Urothelium cell line (cell line): ENCODE measurements at regions not wholly inside any gene's neighbourhood (a gene's known extent, or its start where the extent isn't known, plus 50 kb on each side); places are given as distances from the start of the nearest gene placed in this dataset.
A peak's percentile ranks its signal among the peaks of the same experiment; 100 is the strongest.

Experiments
- DNase-seq: peaks from one replicate; pipeline ENCODE4 v3.0.0; 2011; ENCODE audit warnings: low spot score, mixed read lengths
- FAIRE-seq: peaks from 2 replicates; lab custom pipeline; 2011; peaks lifted over from hg19 to GRCh38; lab: Jason Lieb, UNC

GRCh38 chr7:35463751-35464150 lies 209.9 kb upstream of the TBX20 start:
- FAIRE-seq, result peak; percentile 71

DNA sequence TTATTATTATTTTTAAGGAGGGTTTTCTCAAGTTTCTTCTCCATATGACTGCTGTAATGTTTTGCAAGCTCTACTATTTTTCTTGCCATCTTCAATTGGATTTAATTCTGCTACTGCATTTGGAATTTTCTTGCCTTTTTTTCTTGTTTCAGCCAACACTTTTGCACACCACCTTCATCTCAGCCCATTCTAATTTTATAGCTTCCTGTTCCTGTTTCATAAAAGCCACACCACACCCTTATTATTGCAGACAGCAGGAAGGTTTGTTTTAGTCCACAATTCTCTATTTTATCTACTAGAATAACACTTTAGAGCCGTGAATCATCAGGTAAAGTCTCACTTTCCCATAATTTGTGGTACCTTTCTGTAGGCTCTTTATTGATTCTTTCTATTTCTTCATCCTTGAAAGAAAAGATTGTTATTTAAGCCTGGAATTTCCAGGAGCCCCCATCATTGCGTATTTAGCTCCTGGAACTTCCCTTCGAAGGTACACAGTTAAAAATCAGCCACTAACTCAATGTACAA lies 209.3 kb upstream of the TBX20 start:
- DNase-seq (no peak), FAIRE-seq (no peak)

More at GRCh38 chr7:35463751-35464150, 209.9 kb upstream of the TBX20 start:
- no peak for DNase-seq

- no peak for DNase-seq
Measured at GRCh38 chr7:35454575-35455385, 200.9 kb upstream of the TBX20 start.

DNA sequence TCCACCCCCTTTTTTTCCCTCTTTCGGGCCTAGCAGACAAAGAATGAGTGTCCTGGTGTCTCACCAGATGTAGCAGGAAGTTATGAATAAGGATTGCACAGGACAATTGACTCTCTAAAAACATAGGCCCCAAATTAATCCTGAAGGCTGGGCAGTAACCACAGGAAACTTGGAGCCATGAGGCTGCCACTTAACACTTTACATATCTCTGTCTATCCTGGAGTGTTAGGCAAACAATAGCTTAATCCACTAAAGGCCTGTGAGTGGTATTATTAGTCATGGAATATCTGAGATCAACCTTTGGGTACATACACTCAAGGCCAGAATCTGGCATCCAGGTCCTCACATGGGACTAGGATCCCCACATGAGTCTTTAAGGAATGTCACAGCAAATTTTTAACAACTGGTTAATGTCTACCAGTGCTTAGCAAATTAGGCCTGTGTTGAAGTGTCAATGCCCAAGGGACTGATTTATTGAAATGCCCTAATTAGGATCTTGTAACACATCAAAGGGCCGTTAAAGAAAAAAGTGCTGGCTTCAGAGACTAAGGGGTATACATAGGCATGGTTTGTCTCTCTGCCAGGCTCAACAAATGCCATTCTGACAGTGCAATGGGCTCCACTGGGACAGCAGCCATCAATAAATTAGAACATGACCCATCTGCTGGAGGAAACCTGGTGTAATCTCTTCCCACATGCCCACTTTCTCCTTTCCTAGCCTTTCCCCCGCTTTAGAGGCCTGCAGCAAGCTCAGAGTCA lies 196.7 kb upstream of the TBX20 start:
- no peak for DNase-seq

More at GRCh38 chr7:35454575-35455385, 200.9 kb upstream of the TBX20 start:
- no peak for FAIRE-seq

GRCh38 chr7:35448486-35448885 lies 194.6 kb upstream of the TBX20 start:
- FAIRE-seq (no peak), DNase-seq (no peak)

More for the DNA sequence above, 196.7 kb upstream of the TBX20 start:
- no peak for FAIRE-seq

DNA sequence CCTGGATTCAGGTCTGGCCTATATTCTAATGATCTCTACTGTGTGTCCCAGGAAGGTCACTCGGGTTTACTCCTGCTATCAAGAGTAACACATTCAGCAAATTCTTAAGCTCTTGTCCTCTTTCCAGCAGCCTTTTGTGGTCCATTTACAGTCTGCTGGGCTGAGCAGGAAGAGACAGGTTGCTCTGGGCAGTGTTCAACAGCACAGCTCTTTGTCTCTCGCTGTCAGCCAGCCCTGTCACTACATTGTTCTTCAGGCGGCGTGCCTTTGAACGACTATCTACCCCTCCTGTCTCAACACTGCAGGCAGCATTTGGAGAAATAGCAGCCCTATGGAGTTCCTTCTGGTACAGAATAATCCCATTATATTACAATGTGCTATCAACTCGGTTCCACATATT lies 192.2 kb upstream of the TBX20 start:
- FAIRE-seq (peak; percentile 20), DNase-seq (no peak)

DNA sequence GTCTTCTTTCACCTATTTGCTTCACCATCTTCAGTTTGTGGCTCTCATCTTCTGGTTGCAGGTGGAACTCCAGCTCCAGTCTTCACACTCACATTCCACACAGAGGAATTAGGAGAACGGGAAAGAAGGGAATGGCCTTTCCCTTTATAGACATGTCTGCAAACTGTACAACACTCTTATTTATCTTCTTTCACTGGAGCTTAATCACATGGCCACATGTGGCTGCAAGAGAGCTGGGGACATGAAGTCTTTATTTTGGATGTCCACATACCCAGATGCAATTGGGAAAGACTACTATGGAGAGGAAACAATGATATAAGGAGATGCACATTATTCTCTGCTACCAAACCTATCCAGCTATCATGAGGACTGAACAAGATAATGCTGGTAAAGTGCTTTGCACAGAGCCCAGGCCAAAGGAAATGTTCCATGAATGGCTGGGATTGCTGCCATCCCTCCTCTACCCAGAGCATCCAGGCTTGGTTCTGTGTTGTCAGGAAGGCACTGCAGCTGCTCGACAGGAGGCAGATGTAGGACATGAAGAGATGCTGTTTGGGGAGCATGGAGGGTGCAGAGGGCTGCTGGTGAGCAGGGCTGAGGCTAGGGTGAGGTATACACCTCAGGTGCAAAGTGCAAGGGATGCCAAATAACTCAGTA lies 183.8 kb upstream of the TBX20 start:
- DNase-seq, result no peak
- FAIRE-seq, result peak; percentile 91

GRCh38 chr7:35436452-35436851 lies 182.6 kb upstream of the TBX20 start:
- DNase-seq (no peak), FAIRE-seq (peak; percentile 53)

- DNase-seq (no peak), FAIRE-seq (no peak)
Measured at GRCh38 chr7:35430547-35431153, 176.8 kb upstream of the TBX20 start.

DNA sequence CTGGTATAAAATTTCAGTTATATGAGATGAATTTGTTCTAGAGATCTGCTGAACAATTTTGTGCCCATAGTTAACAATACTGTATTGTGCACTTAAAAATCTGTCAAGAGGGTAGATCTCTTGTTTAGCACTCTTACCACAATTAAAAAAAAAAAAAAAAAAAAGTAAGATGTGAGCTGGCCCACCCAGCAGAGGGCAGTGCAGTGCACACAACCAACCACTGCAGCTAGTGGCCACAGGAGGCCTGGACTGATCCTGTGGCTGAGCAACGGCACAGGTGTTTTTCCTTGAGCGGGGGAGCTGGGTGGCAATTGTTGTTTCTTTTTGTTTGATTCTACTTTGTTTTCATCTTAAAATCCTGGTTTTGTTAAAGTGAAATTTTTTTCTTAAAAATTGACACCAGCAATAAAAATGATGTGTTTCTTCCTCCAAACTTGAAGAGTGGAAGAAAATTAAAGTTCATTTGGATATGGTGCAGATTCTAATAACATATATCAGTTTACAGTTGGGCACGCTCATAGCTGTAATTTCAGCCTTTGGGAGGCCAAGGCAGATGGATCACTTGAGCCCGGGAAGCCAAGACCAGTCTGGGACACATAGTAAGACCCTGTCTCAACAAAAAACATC lies 171.1 kb upstream of the TBX20 start:
- FAIRE-seq (peak; percentile 86), DNase-seq (peak; percentile 84)

DNA sequence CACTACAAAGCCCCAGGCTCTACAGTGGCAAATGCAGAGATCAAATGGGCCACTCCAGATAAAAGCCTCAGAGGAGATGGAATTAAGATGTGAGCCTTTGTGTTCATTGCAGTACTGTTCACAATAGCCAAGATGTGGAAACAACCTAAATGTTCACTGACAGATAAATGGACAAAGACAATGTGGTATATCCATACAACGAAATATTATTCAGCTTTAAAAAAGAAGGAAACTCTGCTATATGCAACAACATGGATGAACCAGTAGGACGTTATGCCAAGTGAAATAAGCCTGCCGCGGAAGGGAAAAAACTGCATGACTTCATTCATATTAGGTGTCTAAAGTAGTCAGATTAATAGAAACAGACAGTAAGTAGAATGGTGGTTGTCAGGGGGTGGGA lies 170.5 kb upstream of the TBX20 start:
- no peak for DNase-seq

DNA sequence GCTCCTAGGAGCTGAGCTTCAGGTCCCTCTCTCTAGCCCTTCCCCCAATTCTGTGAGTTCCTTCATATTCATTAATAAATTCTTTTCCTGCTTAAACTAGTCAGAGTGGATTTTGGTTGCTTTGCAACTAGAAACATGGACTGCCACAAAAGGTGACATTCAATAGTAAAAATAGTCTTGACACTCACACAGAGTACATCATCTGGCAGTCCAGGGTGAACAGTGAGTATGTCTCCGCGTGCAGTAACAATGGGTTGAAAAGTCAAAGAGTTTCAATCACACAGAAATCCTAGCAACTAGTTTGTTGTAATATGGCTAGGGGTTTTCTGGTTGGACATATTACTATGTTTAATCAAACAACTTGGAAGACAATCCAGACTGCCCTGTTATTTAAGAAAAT lies 168.8 kb upstream of the TBX20 start:
- no peak for FAIRE-seq
- DNase-seq, result no peak

More for the DNA sequence above, 170.5 kb upstream of the TBX20 start:
- no peak for FAIRE-seq

GRCh38 chr7:35420656-35421055 lies 166.8 kb upstream of the TBX20 start:
- DNase-seq (no peak), FAIRE-seq (no peak)

DNA sequence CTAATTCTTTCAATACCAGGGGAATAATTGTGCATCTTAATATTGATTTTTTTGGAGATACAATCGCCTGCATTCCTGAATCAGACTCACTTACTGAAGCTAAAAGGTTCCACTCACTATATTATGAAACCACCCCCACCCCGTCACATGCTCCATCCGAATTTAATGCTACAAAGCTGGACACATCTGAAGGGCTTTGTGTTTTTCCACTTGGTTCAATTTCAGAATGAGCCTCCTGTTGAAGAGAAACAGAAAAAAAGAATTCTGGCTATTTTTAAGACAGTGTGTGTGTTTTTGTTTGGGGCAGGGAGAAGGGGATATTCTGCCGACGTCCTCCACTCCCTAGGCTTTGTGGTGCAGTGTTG lies 165.5 kb upstream of the TBX20 start:
- DNase-seq (no peak), FAIRE-seq (no peak)

DNA sequence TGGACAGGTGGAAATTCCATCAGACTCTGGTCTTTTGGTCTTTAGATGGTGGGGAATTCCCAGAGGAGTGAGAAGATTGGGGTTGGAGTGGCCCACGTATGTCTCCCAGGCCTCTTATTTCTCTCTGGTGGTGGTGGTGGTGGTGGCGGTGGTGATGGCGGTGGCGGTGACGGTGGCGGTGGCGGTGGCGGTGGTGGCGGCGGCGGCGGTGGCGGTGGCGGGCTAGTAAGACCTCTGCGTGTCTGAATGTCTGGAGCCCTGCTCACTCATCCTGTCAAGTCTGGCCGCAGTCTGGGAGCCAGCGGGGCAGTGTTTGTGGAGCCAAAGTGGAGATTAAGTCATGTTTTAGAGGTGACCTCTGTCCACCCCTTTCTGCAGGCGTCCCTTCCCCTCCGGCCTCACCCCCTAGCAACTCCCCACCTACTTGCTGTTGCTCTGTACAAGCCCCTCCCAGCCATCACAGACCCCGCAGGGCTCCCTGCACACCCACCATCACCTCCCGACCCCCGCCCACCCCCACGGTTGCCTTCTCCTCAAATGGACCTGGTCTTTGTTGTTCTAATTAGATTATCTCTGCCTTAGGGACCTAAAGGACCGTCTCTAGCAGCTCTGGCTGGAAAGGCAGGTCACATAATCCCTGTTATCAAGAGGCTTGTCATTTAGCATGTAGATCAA lies 165.0 kb upstream of the TBX20 start:
- DNase-seq (no peak), FAIRE-seq (no peak)

GRCh38 chr7:35416568-35416967 lies 162.7 kb upstream of the TBX20 start:
- no peak for FAIRE-seq
- DNase-seq, result no peak

- no peak for DNase-seq
Measured at GRCh38 chr7:35415411-35415822, 161.5 kb upstream of the TBX20 start.

GRCh38 chr7:35411331-35411730 lies 157.4 kb upstream of the TBX20 start:
- no peak for DNase-seq
- no peak for FAIRE-seq

More at GRCh38 chr7:35415411-35415822, 161.5 kb upstream of the TBX20 start:
- peak; percentile 9 for FAIRE-seq

GRCh38 chr7:35405461-35405860 lies 151.6 kb upstream of the TBX20 start:
- no peak for DNase-seq
- FAIRE-seq, result no peak
